NCI-H2107 treated with DMSO at 0.1 percent for 48 hours (cell line): ENCODE measurements at regions not wholly inside any gene's neighbourhood (a gene's known extent, or its start where the extent isn't known, plus 50 kb on each side); places are given as distances from the start of the nearest gene placed in this dataset.

ENCODE experiments used
- DNase-seq: peaks from one replicate; lab custom pipeline; 2025; ENCODE audit not compliant: unreplicated experiment; lab: John Stamatoyannopoulos, UW

GRCh38 chr3:31444220-31445142, 88.2 kb upstream of the STT3B start:
- no peak for DNase-seq

GRCh38 chr3:31445701-31446100, 87.0 kb upstream of the STT3B start:
- no peak for DNase-seq

GRCh38 chr3:31448035-31448881, 84.5 kb upstream of the STT3B start:
- DNase-seq, result no peak

- no peak for DNase-seq
Measured at GRCh38 chr3:31448882-31449243, 83.9 kb upstream of the STT3B start.

GRCh38 chr3:31449318-31449717, 83.4 kb upstream of the STT3B start:
- DNase-seq, result no peak

GRCh38 chr3:31450345-31450744, 82.4 kb upstream of the STT3B start:
- no peak for DNase-seq

GRCh38 chr3:31452495-31453106, 80.1 kb upstream of the STT3B start:
- DNase-seq, result no peak

- no peak for DNase-seq
Measured at GRCh38 chr3:31453430-31453829, 79.3 kb upstream of the STT3B start.

GRCh38 chr3:31455524-31455923, 77.2 kb upstream of the STT3B start:
- DNase-seq, result no peak

- DNase-seq, result no peak
Measured at GRCh38 chr3:31456373-31456772, 76.4 kb upstream of the STT3B start.

GRCh38 chr3:31461426-31461825, 71.3 kb upstream of the STT3B start:
- DNase-seq, result no peak

- no peak for DNase-seq
Measured at GRCh38 chr3:31462050-31462569, 70.6 kb upstream of the STT3B start.

- no peak for DNase-seq
Measured at GRCh38 chr3:31465999-31466398, 66.7 kb upstream of the STT3B start.

- no peak for DNase-seq
Measured at GRCh38 chr3:31466866-31467265, 65.9 kb upstream of the STT3B start.

- no peak for DNase-seq
Measured at GRCh38 chr3:31468433-31468832, 64.3 kb upstream of the STT3B start.

GRCh38 chr3:31469385-31469784, 63.3 kb upstream of the STT3B start:
- no peak for DNase-seq

- DNase-seq, result no peak
Measured at GRCh38 chr3:31472479-31473390, 60.0 kb upstream of the STT3B start.

- DNase-seq, result no peak
Measured at GRCh38 chr3:31476209-31476608, 56.5 kb upstream of the STT3B start.

GRCh38 chr3:31479431-31479830, 53.3 kb upstream of the STT3B start:
- no peak for DNase-seq

GRCh38 chr3:31481697-31482096, 51.0 kb upstream of the STT3B start:
- DNase-seq, result no peak
